Cardiac fibroblast (primary cell): ENCODE measurements at regions not wholly inside any gene's neighbourhood (a gene's known extent, or its start where the extent isn't known, plus 50 kb on each side); places are given as distances from the start of the nearest gene placed in this dataset.

Experiments
- DNase-seq, 2 donors: peaks; one replicate each; pipeline versions ENCODE4 v3.0.0 to v3.0.0-alpha.2; 2010; ENCODE audit warnings: low read depth in 2 of 2
- H3K4me3 ChIP-seq, 2 donors: replicated peaks in 1 of 2; 1 replicate in 1 of 2; 2 replicates in 1 of 2; pipeline ENCODE4 v1.5.1; 2011; ENCODE audit warnings: low read depth in 2 of 2, low read length in 2 of 2, mild to moderate bottlenecking in 2 of 2, moderate library complexity in 1 of 2
- TF ChIP-seq, protein P1 (sequence below): IDR thresholded peaks from one replicate; pipeline ENCODE4 v1.5.1; 2011; ENCODE audit warnings: low read depth, mild to moderate bottlenecking, low read length, inconsistent platforms

DNA sequence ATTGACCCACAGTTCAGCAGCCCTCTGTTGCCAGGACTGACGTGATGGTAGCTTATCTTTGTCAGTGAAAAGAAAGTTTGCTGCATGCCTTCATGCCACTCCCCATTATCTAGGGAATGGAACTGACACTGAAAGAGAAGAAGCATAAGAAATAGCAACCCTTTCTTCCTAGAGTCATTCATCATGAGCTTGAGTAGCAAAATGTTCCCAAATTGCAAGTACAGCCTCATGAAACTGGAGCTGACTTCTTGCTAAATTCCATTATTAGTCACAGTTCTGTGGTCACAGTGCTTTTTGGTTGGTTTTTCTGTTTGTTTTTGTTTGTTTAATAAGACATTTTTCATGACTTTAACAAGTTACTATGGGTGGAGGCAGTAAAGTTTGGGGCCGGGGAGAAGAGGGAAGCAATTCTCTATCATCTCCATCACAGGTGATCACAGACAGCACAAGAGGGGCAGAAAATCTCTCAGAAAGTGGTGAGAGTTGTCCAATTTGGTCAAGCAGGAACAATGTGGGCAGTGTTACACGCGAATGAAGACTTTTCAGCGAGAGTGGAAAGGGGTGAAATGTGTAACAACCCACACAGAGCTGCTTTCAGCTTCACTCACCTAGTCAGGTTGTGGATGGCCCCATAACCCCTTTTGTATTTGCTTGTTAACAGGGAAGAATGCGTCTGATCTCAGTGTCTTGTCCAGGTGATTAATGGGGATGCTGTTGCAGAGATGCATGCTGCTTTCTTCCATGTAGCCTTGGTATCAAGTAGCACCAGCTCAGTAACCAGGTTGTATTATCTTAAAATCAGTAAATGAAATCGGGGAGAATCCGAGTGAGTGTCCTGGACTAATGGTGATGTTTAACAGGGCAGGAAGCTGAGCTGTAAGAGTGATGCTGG lies 440.4 kb downstream of the DMRT2 start:
- DNase-seq, result peak in 1 of 2 donors; percentile 3

DNA sequence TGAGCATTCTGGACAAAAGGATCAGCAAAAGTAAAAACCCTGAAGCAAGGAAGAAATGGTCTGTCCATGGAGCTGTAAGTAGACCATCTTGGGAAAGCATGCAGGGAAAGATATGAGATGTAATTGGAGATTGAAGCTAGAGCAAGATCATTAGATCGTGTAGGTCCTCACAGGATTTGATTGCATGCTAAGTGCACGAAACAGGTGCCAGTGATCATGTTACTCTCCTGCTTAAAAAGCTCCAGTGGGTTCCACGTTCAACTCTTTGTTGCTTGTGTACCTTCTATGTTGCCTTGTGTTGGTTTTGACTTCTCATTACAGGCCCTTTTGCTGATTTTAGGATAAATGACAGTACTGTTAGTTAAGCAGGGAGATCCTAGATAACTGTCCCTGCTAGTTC lies 442.0 kb downstream of the DMRT2 start:
- no peak overlapping the region for H3K4me3 ChIP-seq
- TF ChIP-seq, protein P1, sequence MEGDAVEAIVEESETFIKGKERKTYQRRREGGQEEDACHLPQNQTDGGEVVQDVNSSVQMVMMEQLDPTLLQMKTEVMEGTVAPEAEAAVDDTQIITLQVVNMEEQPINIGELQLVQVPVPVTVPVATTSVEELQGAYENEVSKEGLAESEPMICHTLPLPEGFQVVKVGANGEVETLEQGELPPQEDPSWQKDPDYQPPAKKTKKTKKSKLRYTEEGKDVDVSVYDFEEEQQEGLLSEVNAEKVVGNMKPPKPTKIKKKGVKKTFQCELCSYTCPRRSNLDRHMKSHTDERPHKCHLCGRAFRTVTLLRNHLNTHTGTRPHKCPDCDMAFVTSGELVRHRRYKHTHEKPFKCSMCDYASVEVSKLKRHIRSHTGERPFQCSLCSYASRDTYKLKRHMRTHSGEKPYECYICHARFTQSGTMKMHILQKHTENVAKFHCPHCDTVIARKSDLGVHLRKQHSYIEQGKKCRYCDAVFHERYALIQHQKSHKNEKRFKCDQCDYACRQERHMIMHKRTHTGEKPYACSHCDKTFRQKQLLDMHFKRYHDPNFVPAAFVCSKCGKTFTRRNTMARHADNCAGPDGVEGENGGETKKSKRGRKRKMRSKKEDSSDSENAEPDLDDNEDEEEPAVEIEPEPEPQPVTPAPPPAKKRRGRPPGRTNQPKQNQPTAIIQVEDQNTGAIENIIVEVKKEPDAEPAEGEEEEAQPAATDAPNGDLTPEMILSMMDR, result no peak

More for the DNA sequence above, 440.4 kb downstream of the DMRT2 start:
- no peak overlapping the region for H3K4me3 ChIP-seq
- TF ChIP-seq, protein P1, result no peak

DNA sequence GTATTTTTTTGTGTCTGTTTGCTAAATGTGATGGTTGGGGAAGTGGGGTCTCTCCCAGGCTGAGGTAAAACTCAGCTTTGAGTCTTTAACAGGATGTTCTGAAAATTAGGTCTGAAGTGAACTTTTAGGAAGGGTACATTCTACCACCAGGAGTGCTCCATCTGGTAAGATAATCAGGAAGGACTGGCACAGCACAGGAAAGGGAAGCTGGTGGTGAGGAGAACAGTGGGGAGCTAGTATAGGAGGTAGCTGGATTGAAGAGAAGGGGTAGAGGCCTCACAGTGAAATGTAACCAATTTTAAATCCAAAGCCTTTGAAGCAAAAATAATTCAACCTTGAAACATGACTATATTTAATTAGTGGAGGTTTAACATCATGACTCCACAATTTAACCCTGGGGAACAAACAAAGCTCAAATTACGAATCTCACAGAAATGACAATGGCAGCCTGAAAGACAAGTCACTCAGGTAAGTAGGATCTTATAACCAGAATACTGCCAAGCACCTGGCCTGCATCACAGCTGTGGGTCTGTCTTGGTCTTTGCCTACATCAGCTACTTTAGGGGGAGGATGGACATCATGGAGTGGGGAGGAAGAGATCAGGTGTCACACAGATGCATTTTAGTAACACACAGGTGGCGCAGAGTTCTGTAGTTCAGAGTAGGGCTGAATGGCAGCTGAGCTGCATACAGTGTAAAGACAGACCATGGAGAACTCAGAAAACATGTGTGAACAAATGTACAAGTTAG lies 445.3 kb downstream of the DMRT2 start:
- TF ChIP-seq, protein P1, result no peak
- H3K4me3 ChIP-seq, result no peak overlapping the region
- no peak for DNase-seq

More for the DNA sequence above, 442.0 kb downstream of the DMRT2 start:
- no peak for DNase-seq

DNA sequence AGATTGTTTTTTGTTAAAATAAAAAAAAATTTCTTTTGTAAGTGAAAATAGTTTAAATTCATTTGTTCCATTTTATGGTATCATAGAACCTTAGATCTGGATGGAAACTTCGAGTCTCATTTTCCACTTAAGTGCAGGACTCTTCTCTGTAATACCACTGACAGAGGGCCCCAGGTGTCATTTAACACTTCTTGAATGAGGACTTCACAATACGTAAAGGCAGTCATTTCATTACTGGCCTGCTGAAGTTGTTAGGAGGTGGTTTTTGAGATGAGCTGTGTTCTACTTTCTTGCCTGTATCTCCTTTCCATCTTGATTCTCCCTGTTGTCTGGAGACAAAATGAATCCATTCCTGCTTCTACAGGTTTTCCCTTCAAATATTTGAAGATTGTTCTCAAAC lies 455.3 kb downstream of the DMRT2 start:
- H3K4me3 ChIP-seq, result no peak overlapping the region
- DNase-seq, result no peak
- TF ChIP-seq, protein P1, result no peak

DNA sequence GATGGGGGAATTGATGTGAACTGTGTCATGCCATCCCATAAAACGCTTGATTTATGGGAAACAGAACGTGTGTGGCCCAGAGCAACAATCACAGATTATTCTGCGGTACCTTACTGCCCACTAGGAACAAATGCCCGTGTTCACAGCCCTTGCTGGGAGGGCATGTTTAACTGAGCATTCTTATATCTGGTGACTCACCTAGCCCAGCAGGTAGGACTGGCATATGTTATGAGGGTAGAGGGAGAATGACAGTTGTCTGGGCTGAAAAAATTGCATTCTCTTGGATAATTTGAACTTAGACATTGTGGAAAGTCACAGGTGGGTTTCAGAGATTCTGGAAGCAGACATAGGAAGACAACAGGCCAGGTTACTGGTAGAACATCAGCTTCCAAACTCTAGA lies 460.6 kb downstream of the DMRT2 start:
- TF ChIP-seq, protein P1, result no peak
- H3K4me3 ChIP-seq, result no peak overlapping the region
- DNase-seq, result no peak

DNA sequence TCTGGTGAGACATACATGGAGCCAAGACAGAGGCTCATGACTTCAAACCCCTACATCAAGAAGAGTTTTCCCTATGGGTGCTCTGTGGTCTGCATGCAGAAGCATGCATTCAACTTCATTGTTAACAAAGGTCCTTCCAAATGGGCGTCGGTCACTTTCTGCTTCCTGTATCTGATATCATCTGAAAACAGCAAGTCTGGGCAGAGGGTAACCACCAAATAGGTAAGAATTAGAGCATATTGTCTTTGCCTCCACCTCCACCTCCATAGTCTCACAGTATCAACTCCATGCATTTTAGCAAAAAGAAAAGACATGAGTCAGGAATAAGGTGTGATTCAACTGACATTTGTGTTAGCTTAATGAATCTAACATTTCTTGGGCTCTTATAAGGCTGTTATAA lies 462.9 kb downstream of the DMRT2 start:
- TF ChIP-seq, protein P1, result no peak
- DNase-seq, result no peak
- no peak overlapping the region for H3K4me3 ChIP-seq
